ENCODE measurements at regions not wholly inside any gene's neighbourhood (a gene's known extent, or its start where the extent isn't known, plus 50 kb on each side); places are given as distances from the start of the nearest gene placed in this dataset.

- Histone ChIP-seq H3K4me1 (peaks cover 0 to 14% (median 4%) of the 10 kb centered on the region in 4 donors), H3K36me3 (no peaks in the 10 kb centered on the region), H3K27me3 (no peaks in the 10 kb centered on the region), H3K9me3 (no peaks in the 10 kb centered on the region), H3K27ac (no peak overlapping the region), H3K4me3 (no peak overlapping the region)
- no peak for TF ChIP-seq POLR2AphosphoS5 (IDR thresholded peaks at IDR 0.05)
- TF ChIP-seq, protein P1, sequence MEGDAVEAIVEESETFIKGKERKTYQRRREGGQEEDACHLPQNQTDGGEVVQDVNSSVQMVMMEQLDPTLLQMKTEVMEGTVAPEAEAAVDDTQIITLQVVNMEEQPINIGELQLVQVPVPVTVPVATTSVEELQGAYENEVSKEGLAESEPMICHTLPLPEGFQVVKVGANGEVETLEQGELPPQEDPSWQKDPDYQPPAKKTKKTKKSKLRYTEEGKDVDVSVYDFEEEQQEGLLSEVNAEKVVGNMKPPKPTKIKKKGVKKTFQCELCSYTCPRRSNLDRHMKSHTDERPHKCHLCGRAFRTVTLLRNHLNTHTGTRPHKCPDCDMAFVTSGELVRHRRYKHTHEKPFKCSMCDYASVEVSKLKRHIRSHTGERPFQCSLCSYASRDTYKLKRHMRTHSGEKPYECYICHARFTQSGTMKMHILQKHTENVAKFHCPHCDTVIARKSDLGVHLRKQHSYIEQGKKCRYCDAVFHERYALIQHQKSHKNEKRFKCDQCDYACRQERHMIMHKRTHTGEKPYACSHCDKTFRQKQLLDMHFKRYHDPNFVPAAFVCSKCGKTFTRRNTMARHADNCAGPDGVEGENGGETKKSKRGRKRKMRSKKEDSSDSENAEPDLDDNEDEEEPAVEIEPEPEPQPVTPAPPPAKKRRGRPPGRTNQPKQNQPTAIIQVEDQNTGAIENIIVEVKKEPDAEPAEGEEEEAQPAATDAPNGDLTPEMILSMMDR (IDR thresholded peaks at IDR 0.05): no peak
- TF ChIP-seq POLR2A (IDR thresholded peaks at IDR 0.05): no peak
- TF ChIP-seq EP300 (IDR thresholded peaks at IDR 0.05): no peak
- DNase-seq: no peak
- intact Hi-C loops (cut with DNase I): no loop called here
Observed at GRCh38 chr7:94333810-94334209, 60.9 kb upstream of the COL1A2 start.

GRCh38 chr7:94335586-94335985 is 59.1 kb upstream of the COL1A2 start:
- H3K4me1 ChIP-seq: peaks cover 0 to 11% (median 4%) of the 10 kb centered on the region in 4 donors
- no peaks in the 10 kb centered on the region for H3K9me3 ChIP-seq
- intact Hi-C loops (cut with DNase I): no loop called here
- no peak for DNase-seq
- no peaks in the 10 kb centered on the region for H3K27me3 ChIP-seq
- no peaks in the 10 kb centered on the region for H3K36me3 ChIP-seq
- H3K27ac ChIP-seq: no peak overlapping the region
- TF ChIP-seq POLR2AphosphoS5 (IDR thresholded peaks at IDR 0.05) (no peak), POLR2A (IDR thresholded peaks at IDR 0.05) (no peak), EP300 (IDR thresholded peaks at IDR 0.05) (no peak)
- TF ChIP-seq, protein P1 (IDR thresholded peaks at IDR 0.05): no peak
- H3K4me3 ChIP-seq: no peak overlapping the region
- 72 to 88% methylated on average over 1 of the region's 1 CpG for WGBS, 2 donors

- Histone ChIP-seq H3K27me3 (no peaks in the 10 kb centered on the region), H3K4me1 (peaks cover 0 to 11% (median 4%) of the 10 kb centered on the region in 4 donors), H3K4me3 (no peak overlapping the region), H3K27ac (no peak overlapping the region), H3K36me3 (no peaks in the 10 kb centered on the region), H3K9me3 (no peaks in the 10 kb centered on the region)
- DNase-seq: no peak
- intact Hi-C loops (cut with DNase I): no loop called here
- TF ChIP-seq POLR2AphosphoS5 (IDR thresholded peaks at IDR 0.05) (no peak), EP300 (IDR thresholded peaks at IDR 0.05) (no peak), POLR2A (IDR thresholded peaks at IDR 0.05) (no peak)
- TF ChIP-seq, protein P1 (IDR thresholded peaks at IDR 0.05): no peak
- WGBS, 2 donors: 50 to 61% methylated on average over 2 of the region's 2 CpGs
Observed at GRCh38 chr7:94336009-94336408, 58.7 kb upstream of the COL1A2 start.

DNA sequence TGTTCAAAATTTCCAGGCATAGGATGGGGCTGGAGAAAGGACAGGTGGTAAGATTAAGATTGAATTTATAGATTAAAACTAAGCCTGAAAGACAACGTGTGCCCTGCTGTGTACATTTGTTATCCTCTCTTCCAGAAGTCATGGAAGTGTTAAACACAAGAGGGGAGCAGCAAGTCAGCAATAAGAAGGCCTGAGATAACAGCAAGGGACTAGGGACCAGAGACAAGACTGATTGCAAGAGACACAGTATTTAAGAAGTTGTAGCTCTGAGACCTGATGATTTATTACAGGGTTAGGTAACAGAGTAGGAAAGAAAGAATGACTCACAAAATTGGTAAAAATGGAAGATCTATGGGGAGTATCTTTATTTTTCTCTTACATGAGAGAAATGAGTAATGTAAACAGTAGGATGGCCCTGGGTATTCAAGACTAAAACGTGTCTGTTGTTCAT is 55.7 kb upstream of the COL1A2 start:
- intact Hi-C loops (cut with DNase I): no loop called here
- H3K27ac ChIP-seq: no peak overlapping the region

More for the DNA sequence above, 55.7 kb upstream of the COL1A2 start:
- H3K4me1 ChIP-seq: peaks cover 0 to 11% (median 4%) of the 10 kb centered on the region in 4 donors
- H3K4me3 ChIP-seq: no peak overlapping the region
- TF ChIP-seq, protein P1 (IDR thresholded peaks at IDR 0.05): no peak
- TF ChIP-seq POLR2A (IDR thresholded peaks at IDR 0.05): no peak
- TF ChIP-seq EP300 (IDR thresholded peaks at IDR 0.05): no peak
- no peak for TF ChIP-seq POLR2AphosphoS5 (IDR thresholded peaks at IDR 0.05)
- no peaks in the 10 kb centered on the region for H3K27me3 ChIP-seq
- 31 to 35% methylated on average over 2 of the region's 2 CpGs for WGBS, 2 donors
- no peaks in the 10 kb centered on the region for H3K9me3 ChIP-seq
- DNase-seq: no peak
- no peaks in the 10 kb centered on the region for H3K36me3 ChIP-seq

All from sigmoid colon (tissue), 6 donors.